HG02973 (cell line): ENCODE measurements at regions not wholly inside any gene's neighbourhood (a gene's known extent, or its start where the extent isn't known, plus 50 kb on each side); places are given as distances from the start of the nearest gene placed in this dataset.

ENCODE experiments used
- ATAC-seq: cut with Tn5 transposase; IDR thresholded peaks from one replicate; pipeline ENCODE4 v1.9.1; 2021; ENCODE audit warnings: moderate library complexity; ENCODE audit not compliant: unreplicated experiment

GRCh38 chr18:51897884-51898283, 442.1 kb upstream of the DCC start:
- no peak for ATAC-seq

- no peak for ATAC-seq
Observed at GRCh38 chr18:51907687-51908597, 432.1 kb upstream of the DCC start.

GRCh38 chr18:51908598-51908944, 431.4 kb upstream of the DCC start:
- ATAC-seq, result no peak

GRCh38 chr18:51911584-51911983, 428.4 kb upstream of the DCC start:
- no peak for ATAC-seq

- no peak for ATAC-seq
Observed at GRCh38 chr18:51912381-51912780, 427.6 kb upstream of the DCC start.

GRCh38 chr18:51915176-51915575, 424.8 kb upstream of the DCC start:
- no peak for ATAC-seq

- ATAC-seq, result no peak
Observed at GRCh38 chr18:51921862-51922261, 418.1 kb upstream of the DCC start.

GRCh38 chr18:51933903-51934302, 406.1 kb upstream of the DCC start:
- no peak for ATAC-seq

- ATAC-seq, result no peak
Observed at GRCh38 chr18:51936115-51936514, 403.9 kb upstream of the DCC start.

- no peak for ATAC-seq
Observed at GRCh38 chr18:51941999-51942398, 398.0 kb upstream of the DCC start.

GRCh38 chr18:51943281-51943680, 396.7 kb upstream of the DCC start:
- ATAC-seq, result no peak

GRCh38 chr18:51946946-51947345, 393.1 kb upstream of the DCC start:
- ATAC-seq, result no peak

GRCh38 chr18:51952844-51953243, 387.2 kb upstream of the DCC start:
- ATAC-seq, result no peak

GRCh38 chr18:51953521-51953920, 386.5 kb upstream of the DCC start:
- peak; percentile 82 for ATAC-seq

- no peak for ATAC-seq
Observed at GRCh38 chr18:51955136-51955535, 384.9 kb upstream of the DCC start.

- ATAC-seq, result no peak
Observed at GRCh38 chr18:51957001-51957400, 383.0 kb upstream of the DCC start.

GRCh38 chr18:51980101-51980500, 359.9 kb upstream of the DCC start:
- no peak for ATAC-seq

- no peak for ATAC-seq
Observed at GRCh38 chr18:51988277-51988676, 351.7 kb upstream of the DCC start.

- no peak for ATAC-seq
Observed at GRCh38 chr18:51997129-51997528, 342.9 kb upstream of the DCC start.

- ATAC-seq, result no peak
Observed at GRCh38 chr18:51998066-51998465, 341.9 kb upstream of the DCC start.

GRCh38 chr18:51998711-51999110, 341.3 kb upstream of the DCC start:
- no peak for ATAC-seq

GRCh38 chr18:51999351-51999750, 340.6 kb upstream of the DCC start:
- ATAC-seq, result no peak

- no peak for ATAC-seq
Observed at GRCh38 chr18:52000435-52000834, 339.6 kb upstream of the DCC start.
